Cardiac septum (tissue), 1 donor: ENCODE measurements at regions not wholly inside any gene's neighbourhood (a gene's known extent, or its start where the extent isn't known, plus 50 kb on each side); places are given as distances from the start of the nearest gene placed in this dataset.

Source experiments
- DNase-seq: peaks from one replicate; pipeline ENCODE4 v3.0.0-alpha.2; 2020; ENCODE audit warnings: low spot score
- intact Hi-C: fragments of 100-400 bp; cut with DNase I; formaldehyde crosslinking; loops from one replicate; pipeline ENCODE4 v1.14.0; 2022
- donor health status: DM: no; HTN: no; CAD: no.

- intact Hi-C loops, result loop anchor here (10.0 kb wide), 1 partner anchor 422 kb away; no protein-coding TSS in a partner anchor
- DNase-seq, result no peak
Observed at GRCh38 chr17:27233059-27233458, 60.9 kb upstream of the WSB1 start.

GRCh38 chr17:27233776-27234175, 60.1 kb upstream of the WSB1 start:
- intact Hi-C loops, result loop anchor here (10.0 kb wide), 1 partner anchor 421 kb away; no protein-coding TSS in a partner anchor
- no peak for DNase-seq

GRCh38 chr17:27236717-27237315, 57.1 kb upstream of the WSB1 start:
- no peak for DNase-seq

GRCh38 chr17:27237890-27238289, 56.0 kb upstream of the WSB1 start:
- DNase-seq, result no peak
- intact Hi-C loops, result loop anchor here (1.0 to 10.0 kb wide), 4 partner anchors 95 to 417 kb away; no protein-coding TSS in a partner anchor

More at GRCh38 chr17:27236717-27237315, 57.1 kb upstream of the WSB1 start:
- intact Hi-C loops, result loop anchor here (1.0 to 10.0 kb wide), 4 partner anchors 96 to 418 kb away; no protein-coding TSS in a partner anchor

- DNase-seq, result no peak
- intact Hi-C loops, result loop anchor here (5.0 to 10.0 kb wide), 2 partner anchors 113 to 416 kb away; no protein-coding TSS in a partner anchor
Observed at GRCh38 chr17:27239046-27239445, 54.9 kb upstream of the WSB1 start.

GRCh38 chr17:27239584-27239983, 54.3 kb upstream of the WSB1 start:
- DNase-seq, result no peak
- intact Hi-C loops, result loop anchor here (5.0 to 10.0 kb wide), 2 partner anchors 113 to 415 kb away; no protein-coding TSS in a partner anchor

GRCh38 chr17:27240086-27240801, 53.7 kb upstream of the WSB1 start:
- DNase-seq, result no peak
- intact Hi-C loops, result no loop called here

- DNase-seq, result no peak
- intact Hi-C loops, result no loop called here
Observed at GRCh38 chr17:27240802-27241155, 53.1 kb upstream of the WSB1 start.

- DNase-seq, result no peak
- intact Hi-C loops, result no loop called here
Observed at GRCh38 chr17:27241346-27241946, 52.5 kb upstream of the WSB1 start.

GRCh38 chr17:27242951-27243350, 51.0 kb upstream of the WSB1 start:
- DNase-seq, result no peak
- intact Hi-C loops, result no loop called here

- intact Hi-C loops, result no loop called here
- DNase-seq, result no peak
Observed at GRCh38 chr17:27244011-27244410, 49.9 kb upstream of the WSB1 start.
